ENCODE measurements at regions not wholly inside any gene's neighbourhood (a gene's known extent, or its start where the extent isn't known, plus 50 kb on each side); places are given as distances from the start of the nearest gene placed in this dataset.
"Not testable (repeated sequence)": the region's sequence is repeated elsewhere in the genome, so short reads cannot be mapped to it uniquely, and the experiment has no call there.

DNA sequence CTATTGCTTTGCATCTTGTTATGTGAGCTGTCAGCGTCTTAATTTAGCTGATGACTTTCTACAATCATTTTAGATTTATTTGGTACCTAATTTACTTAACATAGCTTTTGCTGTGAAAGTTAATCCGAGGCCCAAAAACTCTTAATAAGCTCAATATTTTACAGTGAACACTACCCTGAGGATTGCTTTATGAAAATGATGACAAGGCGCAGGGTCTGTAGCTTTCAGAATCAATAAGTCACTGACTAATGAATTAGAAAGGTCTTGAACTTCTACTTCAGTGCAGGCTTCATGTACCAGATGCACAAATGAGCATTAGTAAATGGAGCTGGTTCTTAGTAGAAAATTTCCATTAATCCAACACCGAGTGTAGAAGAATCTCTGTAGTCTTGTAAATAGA lies 81.4 kb upstream of the ZNF366 start:
- DNase-seq (ENCODE audit: low read depth), result no peak
- TF ChIP-seq, protein P1, sequence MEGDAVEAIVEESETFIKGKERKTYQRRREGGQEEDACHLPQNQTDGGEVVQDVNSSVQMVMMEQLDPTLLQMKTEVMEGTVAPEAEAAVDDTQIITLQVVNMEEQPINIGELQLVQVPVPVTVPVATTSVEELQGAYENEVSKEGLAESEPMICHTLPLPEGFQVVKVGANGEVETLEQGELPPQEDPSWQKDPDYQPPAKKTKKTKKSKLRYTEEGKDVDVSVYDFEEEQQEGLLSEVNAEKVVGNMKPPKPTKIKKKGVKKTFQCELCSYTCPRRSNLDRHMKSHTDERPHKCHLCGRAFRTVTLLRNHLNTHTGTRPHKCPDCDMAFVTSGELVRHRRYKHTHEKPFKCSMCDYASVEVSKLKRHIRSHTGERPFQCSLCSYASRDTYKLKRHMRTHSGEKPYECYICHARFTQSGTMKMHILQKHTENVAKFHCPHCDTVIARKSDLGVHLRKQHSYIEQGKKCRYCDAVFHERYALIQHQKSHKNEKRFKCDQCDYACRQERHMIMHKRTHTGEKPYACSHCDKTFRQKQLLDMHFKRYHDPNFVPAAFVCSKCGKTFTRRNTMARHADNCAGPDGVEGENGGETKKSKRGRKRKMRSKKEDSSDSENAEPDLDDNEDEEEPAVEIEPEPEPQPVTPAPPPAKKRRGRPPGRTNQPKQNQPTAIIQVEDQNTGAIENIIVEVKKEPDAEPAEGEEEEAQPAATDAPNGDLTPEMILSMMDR (conservative IDR thresholded peaks at IDR 0.05; ENCODE audit: low read depth, low read length), result no peak
- H3K4me3 ChIP-seq (ENCODE audit: low read length), result no peak overlapping the region

DNA sequence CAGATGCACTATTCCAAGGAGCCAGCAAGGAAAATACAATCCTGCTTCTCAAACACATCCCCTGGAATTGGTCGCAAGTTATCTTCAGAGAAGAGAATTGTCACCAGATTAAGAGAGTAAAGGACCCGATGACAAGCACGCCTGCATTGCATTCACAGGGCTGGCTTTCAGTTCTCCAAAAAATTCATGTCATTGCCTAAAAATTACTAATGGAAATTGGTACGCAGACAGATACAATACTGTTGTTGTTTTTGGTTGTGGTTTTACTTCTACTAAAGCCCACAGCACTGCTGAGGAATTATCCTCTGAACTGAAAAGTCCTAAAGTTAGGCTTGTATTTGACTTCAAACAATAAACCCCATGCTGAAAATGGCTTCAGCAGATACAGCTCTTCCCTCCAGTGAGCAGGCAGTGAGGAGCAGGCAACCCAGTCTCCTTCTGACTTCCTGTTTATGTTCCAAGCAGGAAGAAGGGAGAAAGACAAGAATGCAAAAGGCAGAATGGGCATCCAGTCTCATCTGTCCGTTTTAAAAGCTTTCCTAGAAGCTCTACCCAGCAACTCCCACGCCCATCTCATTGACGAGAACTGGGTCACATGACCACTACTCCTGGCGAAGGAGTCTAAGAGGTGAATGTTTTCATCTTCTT lies 80.6 kb upstream of the ZNF366 start:
- TF ChIP-seq, protein P1 (conservative IDR thresholded peaks at IDR 0.05; ENCODE audit: low read depth, low read length), result no peak
- no peak overlapping the region for H3K4me3 ChIP-seq (ENCODE audit: low read length)
- DNase-seq (ENCODE audit: low read depth), result no peak

DNA sequence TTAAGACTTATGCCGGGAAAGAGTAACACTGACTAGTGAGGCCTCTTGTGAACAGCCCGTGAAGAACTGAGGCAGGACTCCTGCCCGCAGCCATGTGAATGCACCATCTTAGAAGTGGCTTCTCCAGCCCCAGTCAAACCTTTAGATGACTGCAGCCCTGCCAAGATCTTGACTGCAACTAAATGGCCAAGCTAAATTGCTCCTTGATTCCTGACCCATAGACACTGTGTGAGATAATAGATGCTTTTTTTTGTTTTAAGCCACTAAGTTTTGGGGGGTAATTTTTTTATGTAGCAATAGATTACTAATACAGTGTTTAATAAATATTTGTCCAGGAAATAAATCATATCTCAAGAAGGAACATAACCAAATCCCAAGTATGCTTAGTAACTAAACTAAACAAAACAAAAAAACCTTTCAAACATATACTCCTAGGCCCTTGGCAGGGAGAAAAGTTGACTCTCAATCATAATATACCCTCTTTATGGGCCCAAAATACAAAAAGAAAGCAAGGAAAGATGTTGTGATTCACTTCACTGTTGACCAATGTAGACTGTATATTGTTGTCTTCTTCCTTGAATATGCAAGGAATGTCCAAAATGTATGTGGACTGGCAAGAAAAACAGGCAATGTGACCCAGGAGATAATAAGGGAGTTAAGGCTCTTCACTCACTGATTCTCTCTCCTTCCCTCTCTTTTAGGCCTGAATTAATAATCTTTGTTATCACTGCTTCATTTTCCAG lies 79.7 kb upstream of the ZNF366 start:
- H3K4me3 ChIP-seq (ENCODE audit: low read length), result no peak overlapping the region
- no peak for DNase-seq (ENCODE audit: low read depth)
- TF ChIP-seq, protein P1 (conservative IDR thresholded peaks at IDR 0.05; ENCODE audit: low read depth, low read length), result no peak

DNA sequence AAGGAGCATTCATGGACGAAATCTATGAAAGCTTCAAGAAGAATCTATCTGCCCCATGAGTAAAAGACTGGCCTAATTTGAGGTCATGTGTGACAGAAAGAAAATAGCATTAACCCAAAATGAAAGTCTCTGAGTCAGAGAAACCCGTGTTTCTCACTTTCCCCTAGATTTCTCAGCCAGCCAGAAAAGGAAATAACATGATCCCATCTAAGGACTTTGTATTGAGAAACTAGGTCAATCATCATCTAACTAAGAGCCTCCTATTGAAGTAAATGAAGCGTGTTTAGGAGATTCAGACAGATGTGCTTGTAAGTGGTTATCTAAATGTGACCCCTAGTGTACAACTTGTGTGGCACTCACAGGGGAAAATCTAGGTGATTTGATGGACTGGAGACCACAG lies 77.3 kb upstream of the ZNF366 start:
- no peak overlapping the region for H3K4me3 ChIP-seq (ENCODE audit: low read length)
- DNase-seq (ENCODE audit: low read depth), result no peak
- TF ChIP-seq, protein P1 (conservative IDR thresholded peaks at IDR 0.05; ENCODE audit: low read depth, low read length), result no peak

DNA sequence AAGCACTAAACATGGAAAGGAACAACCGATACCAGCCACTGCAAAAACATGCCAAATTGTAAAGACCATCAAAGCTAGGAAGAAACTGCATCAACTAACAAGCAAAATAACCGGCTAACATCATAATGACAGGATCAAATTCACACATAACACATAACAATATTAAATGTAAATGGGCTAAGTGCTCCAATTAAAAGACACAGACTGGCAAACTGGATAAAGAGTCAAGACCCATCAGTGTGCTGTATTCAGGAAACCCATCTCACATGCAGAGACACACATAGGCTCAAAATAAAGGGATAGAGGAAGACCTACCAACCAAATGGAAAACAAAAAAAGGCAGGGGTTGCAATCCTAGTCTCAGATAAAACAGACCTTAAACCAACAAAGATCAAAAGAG lies 72.1 kb upstream of the ZNF366 start:
- not testable (repeated sequence) for H3K4me3 ChIP-seq (ENCODE audit: low read length); DNase-seq (ENCODE audit: low read depth)

DNA sequence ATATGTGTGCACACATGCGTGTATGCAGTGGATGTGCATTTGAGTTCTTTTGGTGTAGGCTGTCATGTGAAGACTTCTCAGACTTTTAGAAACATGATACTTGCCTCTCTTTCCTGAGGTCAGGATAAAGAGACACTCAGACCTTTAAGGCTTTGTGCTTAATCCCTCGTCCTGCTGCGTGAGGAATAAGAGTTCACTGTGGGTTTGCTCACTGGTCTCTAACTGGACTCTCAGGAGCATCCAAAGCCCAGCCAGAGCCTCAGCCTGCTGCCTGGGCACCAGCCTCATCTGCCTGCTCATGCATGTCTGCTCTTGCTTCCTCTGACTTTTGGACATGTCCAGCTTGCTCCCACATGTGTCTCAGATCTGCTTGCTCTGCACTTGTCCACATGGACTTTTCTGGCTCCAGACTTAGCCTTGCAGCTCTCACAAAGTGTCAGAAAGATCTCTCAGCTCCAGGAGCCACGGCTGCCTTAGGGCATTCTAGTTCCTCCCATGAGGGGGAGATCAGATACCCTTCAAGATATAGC lies 65.1 kb upstream of the ZNF366 start:
- TF ChIP-seq, protein P1 (conservative IDR thresholded peaks at IDR 0.05; ENCODE audit: low read depth, low read length), result no peak
- no peak for DNase-seq (ENCODE audit: low read depth)
- H3K4me3 ChIP-seq (ENCODE audit: low read length), result no peak overlapping the region

DNA sequence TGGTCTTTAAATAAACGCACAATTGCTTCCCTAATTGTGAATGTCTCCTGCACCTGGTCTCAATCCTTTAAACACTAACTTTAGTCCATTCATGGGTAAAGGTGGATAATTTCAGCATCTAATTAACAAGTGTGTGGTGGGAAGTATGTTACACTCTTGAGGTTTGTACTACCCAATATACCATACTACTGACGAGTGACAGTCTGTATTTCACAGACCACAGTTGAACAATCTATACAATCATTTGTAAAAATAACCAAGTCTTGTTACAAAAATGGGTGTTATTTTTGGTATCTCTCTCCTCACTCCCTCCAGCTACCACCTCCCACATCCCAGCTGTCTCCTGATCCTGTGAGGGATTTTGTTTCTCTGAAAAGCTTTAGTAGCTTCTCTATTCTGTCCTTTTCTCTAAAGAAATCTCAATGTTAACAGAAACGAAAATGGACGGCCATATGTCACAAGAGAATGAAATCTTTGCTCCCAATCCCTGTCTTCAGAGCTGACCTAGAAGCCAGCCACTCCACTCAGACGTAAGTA lies 62.3 kb upstream of the ZNF366 start:
- DNase-seq (ENCODE audit: low read depth), result no peak
- no peak overlapping the region for H3K4me3 ChIP-seq (ENCODE audit: low read length)
- TF ChIP-seq, protein P1 (conservative IDR thresholded peaks at IDR 0.05; ENCODE audit: low read depth, low read length), result no peak
